NCI-H2196 treated with DMSO at 0.1 percent for 48 hours (cell line): ENCODE measurements at regions not wholly inside any gene's neighbourhood (a gene's known extent, or its start where the extent isn't known, plus 50 kb on each side); places are given as distances from the start of the nearest gene placed in this dataset.

Experiments used
- DNase-seq: peaks from one replicate; lab custom pipeline; 2025; ENCODE audit not compliant: unreplicated experiment; lab: John Stamatoyannopoulos, UW

- DNase-seq = no peak
Measured at GRCh38 chr16:64659866-64660265, 462.0 kb downstream of the CDH11 start.

GRCh38 chr16:64657316-64658011, 464.4 kb downstream of the CDH11 start:
- no peak for DNase-seq

- no peak for DNase-seq
Measured at GRCh38 chr16:64656471-64656870, 465.4 kb downstream of the CDH11 start.

GRCh38 chr16:64654178-64654577, 467.7 kb downstream of the CDH11 start:
- no peak for DNase-seq

GRCh38 chr16:64648282-64648681, 473.6 kb downstream of the CDH11 start:
- no peak for DNase-seq

GRCh38 chr16:64641343-64641742, 480.5 kb downstream of the CDH11 start:
- DNase-seq = no peak

- no peak for DNase-seq
Measured at GRCh38 chr16:64638766-64639165, 483.1 kb downstream of the CDH11 start.

- no peak for DNase-seq
Measured at GRCh38 chr16:64629622-64630021, 492.2 kb downstream of the CDH11 start.

- DNase-seq = no peak
Measured at GRCh38 chr16:64627781-64628180, 494.1 kb downstream of the CDH11 start.

GRCh38 chr16:64627288-64627687, 494.6 kb downstream of the CDH11 start:
- no peak for DNase-seq

- DNase-seq = no peak
Measured at GRCh38 chr16:64626776-64627175, 495.1 kb downstream of the CDH11 start.

GRCh38 chr16:64621616-64622015, 500.2 kb downstream of the CDH11 start:
- no peak for DNase-seq

GRCh38 chr16:64617836-64618476, 503.9 kb downstream of the CDH11 start:
- DNase-seq = no peak

GRCh38 chr16:64615630-64616280, 506.1 kb downstream of the CDH11 start:
- no peak for DNase-seq

- no peak for DNase-seq
Measured at GRCh38 chr16:64596196-64596595, 525.7 kb downstream of the CDH11 start.

- DNase-seq = no peak
Measured at GRCh38 chr16:64590513-64590912, 531.4 kb downstream of the CDH11 start.

GRCh38 chr16:64589836-64590235, 532.0 kb downstream of the CDH11 start:
- no peak for DNase-seq

- no peak for DNase-seq
Measured at GRCh38 chr16:64586781-64587180, 535.1 kb downstream of the CDH11 start.

- no peak for DNase-seq
Measured at GRCh38 chr16:64585367-64585766, 536.5 kb downstream of the CDH11 start.

- no peak for DNase-seq
Measured at GRCh38 chr16:64580558-64580957, 541.3 kb downstream of the CDH11 start.

GRCh38 chr16:64579712-64580111, 542.2 kb downstream of the CDH11 start:
- no peak for DNase-seq

GRCh38 chr16:64545768-64546167, 576.1 kb downstream of the CDH11 start:
- no peak for DNase-seq
